ENCODE measurements at regions not wholly inside any gene's neighbourhood (a gene's known extent, or its start where the extent isn't known, plus 50 kb on each side); places are given as distances from the start of the nearest gene placed in this dataset.

GRCh38 chr12:115253049-115253448 is 569.1 kb upstream of the TBX3 start:
- TF ChIP-seq TAF1 (conservative IDR thresholded peaks at IDR 0.05) (no peak), CTCF (IDR thresholded peaks at IDR 0.05; ENCODE audit: low read depth, low read length, missing input control) (no peak)
- TF ChIP-seq, protein P1, sequence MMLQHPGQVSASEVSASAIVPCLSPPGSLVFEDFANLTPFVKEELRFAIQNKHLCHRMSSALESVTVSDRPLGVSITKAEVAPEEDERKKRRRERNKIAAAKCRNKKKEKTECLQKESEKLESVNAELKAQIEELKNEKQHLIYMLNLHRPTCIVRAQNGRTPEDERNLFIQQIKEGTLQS (IDR thresholded peaks at IDR 0.05), result no peak
- TF ChIP-seq, protein P2, sequence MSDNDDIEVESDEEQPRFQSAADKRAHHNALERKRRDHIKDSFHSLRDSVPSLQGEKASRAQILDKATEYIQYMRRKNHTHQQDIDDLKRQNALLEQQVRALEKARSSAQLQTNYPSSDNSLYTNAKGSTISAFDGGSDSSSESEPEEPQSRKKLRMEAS (IDR thresholded peaks at IDR 0.05), result no peak

All from liver (tissue), 3 donors.